ENCODE measurements at regions not wholly inside any gene's neighbourhood (a gene's known extent, or its start where the extent isn't known, plus 50 kb on each side); places are given as distances from the start of the nearest gene placed in this dataset.

DNA sequence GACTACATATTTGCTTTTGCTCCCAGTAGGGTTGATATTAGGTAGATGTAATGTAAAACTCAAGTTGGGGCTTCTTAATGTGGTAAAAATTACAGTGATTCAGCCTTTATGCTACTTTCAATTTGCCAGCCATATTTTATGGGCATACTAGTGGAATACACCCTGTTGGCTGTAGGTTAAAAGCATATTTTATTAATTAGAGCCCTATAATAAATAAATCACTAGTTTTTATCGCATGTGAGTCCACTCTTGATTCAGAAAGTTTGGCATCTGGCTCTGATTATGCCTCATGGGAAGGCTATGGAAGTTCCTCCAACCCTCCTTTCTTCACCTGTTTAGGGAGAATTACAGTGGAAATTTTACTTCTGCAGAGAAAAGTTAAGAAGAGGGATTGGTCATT is 390.9 kb downstream of the GATA3 start:
- no peaks in the 10 kb centered on the region for H4K20me1 ChIP-seq (ENCODE audit: control insufficient read depth, insufficient read depth)
- SMC1A ChIA-PET (ENCODE audit: uncharacterized antibody, unreplicated experiment), result no interaction called here
- no peak for FAIRE-seq
- no TSS peak for BruUV-seq (replicated peaks)
- H3K9me3 ChIP-seq (replicated peaks; ENCODE audit: control insufficient read depth, insufficient read depth, low read length), result no peaks in the 10 kb centered on the region
- in situ Hi-C loops (cut with MboI) (no loop called here), intact Hi-C loops (cut with micrococcal nuclease; ENCODE audit: unreplicated experiment) (no loop called here)
- CTCF ChIA-PET, result no interaction called here
- H3K4me2 ChIP-seq (ENCODE audit: control insufficient read depth, insufficient read depth), result no peak overlapping the region
- RAD21 ChIA-PET (ENCODE audit: unreplicated experiment), result no interaction called here
- POLR2A ChIA-PET, result no interaction called here
- DNase-seq (ENCODE audit: low read depth, low spot score), result no peak
- H3K36me3 ChIP-seq (ENCODE audit: control insufficient read depth in 2 of 2, insufficient read depth in 2 of 2, low read length in 1 of 2), result no peaks in the 10 kb centered on the region
- no peaks in the 10 kb centered on the region; a peak in 1 of 4 replicates for H3K27me3 ChIP-seq (replicated peaks in 1 of 2; ENCODE audit: control insufficient read depth in 2 of 2, insufficient read depth in 2 of 2, low read length in 1 of 2)
- 0% methylated on average over 1 of the region's 1 CpG for WGBS (ENCODE audit: insufficient coverage, insufficient replicate concordance, low lambda C conversion rate, missing lambda C conversion rate)
- H3K4me1 ChIP-seq (ENCODE audit: control insufficient read depth, insufficient read depth, low read length), result no peaks in the 10 kb centered on the region
- no peak for ATAC-seq
- no peak overlapping the region for H3K9ac ChIP-seq (ENCODE audit: control insufficient read depth, insufficient read depth, low read length)
- no peak overlapping the region for H3K27ac ChIP-seq (ENCODE audit: control insufficient read depth, insufficient read depth)
- no peaks in the 10 kb centered on the region for H3K79me2 ChIP-seq (ENCODE audit: control insufficient read depth, insufficient read depth, low read length)
- H2AFZ ChIP-seq (ENCODE audit: control insufficient read depth, low read depth, low read length), result no peak overlapping the region
- no peak overlapping the region for H3K4me3 ChIP-seq
- TF ChIP-seq BACH1 (IDR thresholded peaks at IDR 0.05; ENCODE audit: borderline replicate concordance) (no peak), MTA3 (IDR thresholded peaks at IDR 0.05; ENCODE audit: borderline replicate concordance, low read length) (no peak), CREB1 (IDR thresholded peaks at IDR 0.05; ENCODE audit: low read depth) (no peak), SIX5 (IDR thresholded peaks at IDR 0.05; ENCODE audit: low read depth, low read length, severe bottlenecking) (no peak), ZNF24 (IDR thresholded peaks at IDR 0.05) (no peak), CHD2 (IDR thresholded peaks at IDR 0.05; ENCODE audit: borderline replicate concordance, low read depth, low read length) (no peak), ZNF274 (IDR thresholded peaks at IDR 0.05; ENCODE audit: insufficient read depth, insufficient read length) (no peak), NR2C1 (IDR thresholded peaks at IDR 0.05) (no peak), GABPA (IDR thresholded peaks at IDR 0.05; ENCODE audit: low read depth) (no peak), SUZ12 (IDR thresholded peaks at IDR 0.05; ENCODE audit: unreplicated experiment) (no peak), NFYA (IDR thresholded peaks at IDR 0.05; ENCODE audit: borderline replicate concordance, low read depth, low read length) (no peak), MEF2A (IDR thresholded peaks at IDR 0.05; ENCODE audit: insufficient read depth, low read depth, low read length) (no peak), NFIC (IDR thresholded peaks at IDR 0.05; ENCODE audit: low read depth, low read length) (no peak), HDAC6 (IDR thresholded peaks at IDR 0.05; ENCODE audit: unreplicated experiment) (no peak)
- TF ChIP-seq, protein P1, sequence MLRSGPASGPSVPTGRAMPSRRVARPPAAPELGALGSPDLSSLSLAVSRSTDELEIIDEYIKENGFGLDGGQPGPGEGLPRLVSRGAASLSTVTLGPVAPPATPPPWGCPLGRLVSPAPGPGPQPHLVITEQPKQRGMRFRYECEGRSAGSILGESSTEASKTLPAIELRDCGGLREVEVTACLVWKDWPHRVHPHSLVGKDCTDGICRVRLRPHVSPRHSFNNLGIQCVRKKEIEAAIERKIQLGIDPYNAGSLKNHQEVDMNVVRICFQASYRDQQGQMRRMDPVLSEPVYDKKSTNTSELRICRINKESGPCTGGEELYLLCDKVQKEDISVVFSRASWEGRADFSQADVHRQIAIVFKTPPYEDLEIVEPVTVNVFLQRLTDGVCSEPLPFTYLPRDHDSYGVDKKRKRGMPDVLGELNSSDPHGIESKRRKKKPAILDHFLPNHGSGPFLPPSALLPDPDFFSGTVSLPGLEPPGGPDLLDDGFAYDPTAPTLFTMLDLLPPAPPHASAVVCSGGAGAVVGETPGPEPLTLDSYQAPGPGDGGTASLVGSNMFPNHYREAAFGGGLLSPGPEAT (IDR thresholded peaks at IDR 0.05; ENCODE audit: low read depth), result no peak
- TF ChIP-seq, protein P2, sequence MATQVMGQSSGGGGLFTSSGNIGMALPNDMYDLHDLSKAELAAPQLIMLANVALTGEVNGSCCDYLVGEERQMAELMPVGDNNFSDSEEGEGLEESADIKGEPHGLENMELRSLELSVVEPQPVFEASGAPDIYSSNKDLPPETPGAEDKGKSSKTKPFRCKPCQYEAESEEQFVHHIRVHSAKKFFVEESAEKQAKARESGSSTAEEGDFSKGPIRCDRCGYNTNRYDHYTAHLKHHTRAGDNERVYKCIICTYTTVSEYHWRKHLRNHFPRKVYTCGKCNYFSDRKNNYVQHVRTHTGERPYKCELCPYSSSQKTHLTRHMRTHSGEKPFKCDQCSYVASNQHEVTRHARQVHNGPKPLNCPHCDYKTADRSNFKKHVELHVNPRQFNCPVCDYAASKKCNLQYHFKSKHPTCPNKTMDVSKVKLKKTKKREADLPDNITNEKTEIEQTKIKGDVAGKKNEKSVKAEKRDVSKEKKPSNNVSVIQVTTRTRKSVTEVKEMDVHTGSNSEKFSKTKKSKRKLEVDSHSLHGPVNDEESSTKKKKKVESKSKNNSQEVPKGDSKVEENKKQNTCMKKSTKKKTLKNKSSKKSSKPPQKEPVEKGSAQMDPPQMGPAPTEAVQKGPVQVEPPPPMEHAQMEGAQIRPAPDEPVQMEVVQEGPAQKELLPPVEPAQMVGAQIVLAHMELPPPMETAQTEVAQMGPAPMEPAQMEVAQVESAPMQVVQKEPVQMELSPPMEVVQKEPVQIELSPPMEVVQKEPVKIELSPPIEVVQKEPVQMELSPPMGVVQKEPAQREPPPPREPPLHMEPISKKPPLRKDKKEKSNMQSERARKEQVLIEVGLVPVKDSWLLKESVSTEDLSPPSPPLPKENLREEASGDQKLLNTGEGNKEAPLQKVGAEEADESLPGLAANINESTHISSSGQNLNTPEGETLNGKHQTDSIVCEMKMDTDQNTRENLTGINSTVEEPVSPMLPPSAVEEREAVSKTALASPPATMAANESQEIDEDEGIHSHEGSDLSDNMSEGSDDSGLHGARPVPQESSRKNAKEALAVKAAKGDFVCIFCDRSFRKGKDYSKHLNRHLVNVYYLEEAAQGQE (IDR thresholded peaks at IDR 0.05; ENCODE audit: low read depth, low read length), result no peak
- TF ChIP-seq, protein P3, sequence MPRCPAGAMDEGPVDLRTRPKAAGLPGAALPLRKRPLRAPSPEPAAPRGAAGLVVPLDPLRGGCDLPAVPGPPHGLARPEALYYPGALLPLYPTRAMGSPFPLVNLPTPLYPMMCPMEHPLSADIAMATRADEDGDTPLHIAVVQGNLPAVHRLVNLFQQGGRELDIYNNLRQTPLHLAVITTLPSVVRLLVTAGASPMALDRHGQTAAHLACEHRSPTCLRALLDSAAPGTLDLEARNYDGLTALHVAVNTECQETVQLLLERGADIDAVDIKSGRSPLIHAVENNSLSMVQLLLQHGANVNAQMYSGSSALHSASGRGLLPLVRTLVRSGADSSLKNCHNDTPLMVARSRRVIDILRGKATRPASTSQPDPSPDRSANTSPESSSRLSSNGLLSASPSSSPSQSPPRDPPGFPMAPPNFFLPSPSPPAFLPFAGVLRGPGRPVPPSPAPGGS (IDR thresholded peaks at IDR 0.05; ENCODE audit: borderline replicate concordance, insufficient read depth, low read depth, low read length, poor library complexity, severe bottlenecking), result no peak
- TF ChIP-seq, protein P4, sequence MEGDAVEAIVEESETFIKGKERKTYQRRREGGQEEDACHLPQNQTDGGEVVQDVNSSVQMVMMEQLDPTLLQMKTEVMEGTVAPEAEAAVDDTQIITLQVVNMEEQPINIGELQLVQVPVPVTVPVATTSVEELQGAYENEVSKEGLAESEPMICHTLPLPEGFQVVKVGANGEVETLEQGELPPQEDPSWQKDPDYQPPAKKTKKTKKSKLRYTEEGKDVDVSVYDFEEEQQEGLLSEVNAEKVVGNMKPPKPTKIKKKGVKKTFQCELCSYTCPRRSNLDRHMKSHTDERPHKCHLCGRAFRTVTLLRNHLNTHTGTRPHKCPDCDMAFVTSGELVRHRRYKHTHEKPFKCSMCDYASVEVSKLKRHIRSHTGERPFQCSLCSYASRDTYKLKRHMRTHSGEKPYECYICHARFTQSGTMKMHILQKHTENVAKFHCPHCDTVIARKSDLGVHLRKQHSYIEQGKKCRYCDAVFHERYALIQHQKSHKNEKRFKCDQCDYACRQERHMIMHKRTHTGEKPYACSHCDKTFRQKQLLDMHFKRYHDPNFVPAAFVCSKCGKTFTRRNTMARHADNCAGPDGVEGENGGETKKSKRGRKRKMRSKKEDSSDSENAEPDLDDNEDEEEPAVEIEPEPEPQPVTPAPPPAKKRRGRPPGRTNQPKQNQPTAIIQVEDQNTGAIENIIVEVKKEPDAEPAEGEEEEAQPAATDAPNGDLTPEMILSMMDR (IDR thresholded peaks at IDR 0.05 in 2 of 3, conservative IDR thresholded peaks at IDR 0.05 in 1 of 3; ENCODE audit: control insufficient read depth in 2 of 3, extremely low read depth in 1 of 3, insufficient read depth in 1 of 3, low read depth in 3 of 3, low read length in 3 of 3), result no peak
